Tibial artery (tissue), 4 donors: ENCODE measurements at regions not wholly inside any gene's neighbourhood (a gene's known extent, or its start where the extent isn't known, plus 50 kb on each side); places are given as distances from the start of the nearest gene placed in this dataset.

Experiments used
- DNase-seq, 2 donors: peaks; one replicate each; pipeline ENCODE4 v3.0.0-alpha.2; 2019
- H3K27ac ChIP-seq, 2 donors: fragments of 200-600 bp; sonication (generic) in 1 of 2; 1 replicate in 1 of 2; 2 replicates in 1 of 2; pipeline ENCODE4 v1.5.1; 2018 to 2019; ENCODE audit warnings: mild to moderate bottlenecking in 1 of 2
- H3K27me3 ChIP-seq, 2 donors: fragments of 200-600 bp; sonication (generic) in 1 of 2; one replicate each; pipeline versions ENCODE4 v1.5.1 to v1.6.0; 2016 to 2019
- H3K36me3 ChIP-seq, 3 donors: fragments of 200-600 bp; sonication (generic) in 2 of 3; one replicate each; pipeline ENCODE4 v1.5.1; 2016 to 2019; ENCODE audit warnings: mild to moderate bottlenecking in 2 of 3
- H3K4me1 ChIP-seq, 4 donors: fragments of 200-600 bp; sonication (generic) in 2 of 4; 1 replicate in 3 of 4; 2 replicates in 1 of 4; pipeline ENCODE4 v1.5.1; 2016 to 2019
- H3K4me3 ChIP-seq, 2 donors: fragments of 200-600 bp; sonication (generic) in 1 of 2; 1 replicate in 1 of 2; 2 replicates in 1 of 2; pipeline ENCODE4 v1.5.1; 2018 to 2019; ENCODE audit warnings: mild to moderate bottlenecking in 2 of 2
- H3K9me3 ChIP-seq, 3 donors: fragments of 200-600 bp; sonication (generic) in 1 of 3; one replicate each; pipeline ENCODE4 v1.5.1; 2016 to 2019
- intact Hi-C: fragments of 100-400 bp; cut with DNase I; formaldehyde crosslinking; loops from one replicate; pipeline ENCODE4 v1.15.0; 2023; ENCODE audit warnings: low total_unique reads
- TF ChIP-seq, protein P1 (sequence below), 2 experiments: fragments of 200-600 bp in 1 of 2; fragments of 450-650 bp in 1 of 2; IDR thresholded peaks; one replicate each; pipeline ENCODE4 v1.5.1; 2017 to 2019; ENCODE audit warnings: antibody characterized with exemption in 2 of 2, mild to moderate bottlenecking in 1 of 2, moderate library complexity in 1 of 2

DNA sequence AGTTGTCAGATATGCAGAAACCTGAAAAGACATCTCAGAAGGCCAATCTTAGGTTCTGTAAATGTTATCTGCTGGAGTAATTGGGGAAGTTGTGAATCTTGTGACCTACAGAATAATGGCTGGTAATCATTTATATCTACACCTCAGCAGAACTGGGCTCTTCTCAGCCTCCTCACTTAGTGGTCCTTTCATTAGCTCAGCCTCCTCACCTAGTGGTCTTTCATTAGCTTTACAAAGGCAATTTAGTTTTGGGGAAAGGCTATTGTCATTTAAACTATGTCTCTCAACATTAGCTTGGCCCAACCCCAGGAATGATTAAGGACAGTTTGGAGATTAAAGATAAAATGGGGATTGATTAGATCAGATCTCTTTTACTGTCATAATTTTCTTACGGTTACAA, 284.2 kb upstream of the SGCD start:
- intact Hi-C loops: no loop called here
- Histone ChIP-seq H3K27me3 (no peaks in the 10 kb centered on the region), H3K4me3 (no peak overlapping the region), H3K9me3 (peaks cover 0 to 5% (median 0%) of the 10 kb centered on the region in 3 donors), H3K4me1 (peaks cover 0 to 14% (median 2%) of the 10 kb centered on the region in 4 donors), H3K36me3 (no peaks in the 10 kb centered on the region), H3K27ac (no peak overlapping the region)
- TF ChIP-seq, protein P1, sequence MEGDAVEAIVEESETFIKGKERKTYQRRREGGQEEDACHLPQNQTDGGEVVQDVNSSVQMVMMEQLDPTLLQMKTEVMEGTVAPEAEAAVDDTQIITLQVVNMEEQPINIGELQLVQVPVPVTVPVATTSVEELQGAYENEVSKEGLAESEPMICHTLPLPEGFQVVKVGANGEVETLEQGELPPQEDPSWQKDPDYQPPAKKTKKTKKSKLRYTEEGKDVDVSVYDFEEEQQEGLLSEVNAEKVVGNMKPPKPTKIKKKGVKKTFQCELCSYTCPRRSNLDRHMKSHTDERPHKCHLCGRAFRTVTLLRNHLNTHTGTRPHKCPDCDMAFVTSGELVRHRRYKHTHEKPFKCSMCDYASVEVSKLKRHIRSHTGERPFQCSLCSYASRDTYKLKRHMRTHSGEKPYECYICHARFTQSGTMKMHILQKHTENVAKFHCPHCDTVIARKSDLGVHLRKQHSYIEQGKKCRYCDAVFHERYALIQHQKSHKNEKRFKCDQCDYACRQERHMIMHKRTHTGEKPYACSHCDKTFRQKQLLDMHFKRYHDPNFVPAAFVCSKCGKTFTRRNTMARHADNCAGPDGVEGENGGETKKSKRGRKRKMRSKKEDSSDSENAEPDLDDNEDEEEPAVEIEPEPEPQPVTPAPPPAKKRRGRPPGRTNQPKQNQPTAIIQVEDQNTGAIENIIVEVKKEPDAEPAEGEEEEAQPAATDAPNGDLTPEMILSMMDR (IDR thresholded peaks at IDR 0.05): no peak
- DNase-seq: no peak

GRCh38 chr5:156043351-156043750, 283.6 kb upstream of the SGCD start:
- Histone ChIP-seq H3K27me3 (no peaks in the 10 kb centered on the region), H3K9me3 (peaks cover 0 to 4% (median 0%) of the 10 kb centered on the region in 3 donors), H3K27ac (no peak overlapping the region), H3K36me3 (no peaks in the 10 kb centered on the region), H3K4me3 (no peak overlapping the region), H3K4me1 (peaks cover 0 to 14% (median 2%) of the 10 kb centered on the region in 4 donors)
- no peak for DNase-seq
- TF ChIP-seq, protein P1 (IDR thresholded peaks at IDR 0.05): no peak
- intact Hi-C loops: no loop called here

- DNase-seq: no peak
Observed at GRCh38 chr5:156051972-156052371, 275.0 kb upstream of the SGCD start.

DNA sequence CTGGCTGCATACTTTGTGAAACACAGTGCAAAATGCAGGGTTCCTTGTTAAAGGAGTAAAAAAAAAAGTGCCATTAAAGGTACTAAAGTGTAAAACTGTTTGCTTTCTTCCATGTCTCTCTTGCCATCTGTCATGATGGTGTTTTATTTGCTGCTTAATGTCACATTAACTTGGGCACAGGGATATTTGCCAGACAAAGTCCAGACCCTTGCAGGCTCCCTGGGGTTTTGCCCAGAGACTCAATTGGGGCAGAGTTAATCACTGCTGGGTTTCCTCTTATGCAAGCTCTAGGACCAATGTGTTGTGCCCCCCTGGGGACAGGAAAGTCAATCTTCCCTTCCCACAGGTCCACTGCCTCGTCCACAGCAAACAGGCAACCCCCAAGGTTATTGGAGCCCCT, 274.3 kb upstream of the SGCD start:
- Histone ChIP-seq H3K27ac (no peak overlapping the region), H3K4me3 (no peak overlapping the region), H3K27me3 (no peaks in the 10 kb centered on the region), H3K9me3 (no peaks in the 10 kb centered on the region), H3K36me3 (no peaks in the 10 kb centered on the region), H3K4me1 (no peaks in the 10 kb centered on the region)
- intact Hi-C loops: no loop called here
- TF ChIP-seq, protein P1 (IDR thresholded peaks at IDR 0.05): no peak
- no peak for DNase-seq

More at GRCh38 chr5:156051972-156052371, 275.0 kb upstream of the SGCD start:
- intact Hi-C loops: no loop called here
- H3K27me3 ChIP-seq: no peaks in the 10 kb centered on the region
- H3K9me3 ChIP-seq: no peaks in the 10 kb centered on the region
- TF ChIP-seq, protein P1 (IDR thresholded peaks at IDR 0.05): no peak
- no peak overlapping the region for H3K4me3 ChIP-seq
- no peaks in the 10 kb centered on the region for H3K36me3 ChIP-seq
- no peak overlapping the region for H3K27ac ChIP-seq
- H3K4me1 ChIP-seq: no peaks in the 10 kb centered on the region

DNA sequence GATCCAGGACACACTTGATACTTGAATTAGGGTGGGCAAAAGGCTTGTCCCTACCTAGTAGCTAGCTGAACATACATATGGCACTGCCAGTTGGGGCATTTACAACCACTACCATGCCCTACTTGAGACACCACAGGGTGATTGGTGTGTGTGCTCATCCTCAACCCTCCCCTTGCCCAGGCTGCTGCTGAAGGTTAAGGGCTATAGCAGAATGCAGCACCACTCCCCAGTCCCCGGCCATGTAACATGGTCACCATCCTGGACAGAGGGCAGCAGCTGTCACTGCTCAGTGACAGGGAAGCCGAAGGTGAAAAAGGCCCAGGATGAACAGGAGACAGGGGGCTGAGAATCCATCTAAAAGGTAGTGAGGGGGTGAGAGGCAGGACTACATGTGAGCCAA, 273.9 kb upstream of the SGCD start:
- intact Hi-C loops: no loop called here
- no peaks in the 10 kb centered on the region for H3K9me3 ChIP-seq
- H3K27me3 ChIP-seq: no peaks in the 10 kb centered on the region
- no peak overlapping the region for H3K4me3 ChIP-seq
- no peak for DNase-seq
- H3K4me1 ChIP-seq: no peaks in the 10 kb centered on the region
- TF ChIP-seq, protein P1 (IDR thresholded peaks at IDR 0.05): no peak
- no peaks in the 10 kb centered on the region for H3K36me3 ChIP-seq
- H3K27ac ChIP-seq: no peak overlapping the region

DNA sequence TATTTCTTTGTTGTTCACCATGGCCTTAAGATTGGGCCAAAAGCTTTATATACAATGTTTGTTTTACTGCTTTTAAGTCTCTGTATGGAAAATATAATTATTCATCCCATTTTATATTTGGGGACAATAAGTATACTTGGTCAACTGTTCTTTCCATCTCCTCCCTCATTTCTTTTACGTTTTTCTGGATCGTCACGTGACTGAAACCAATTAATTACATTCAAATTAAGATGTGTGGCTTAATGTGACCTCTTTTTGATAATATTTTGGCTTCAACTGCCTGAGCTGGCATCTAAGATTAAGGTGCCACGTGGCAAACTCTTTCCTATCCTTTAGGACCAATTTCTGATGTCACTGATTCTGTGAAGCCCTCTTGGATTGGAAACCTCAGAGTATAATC, 250.1 kb upstream of the SGCD start:
- H3K27ac ChIP-seq: no peak overlapping the region
- H3K4me3 ChIP-seq: no peak overlapping the region
- no peaks in the 10 kb centered on the region for H3K4me1 ChIP-seq
- no peaks in the 10 kb centered on the region for H3K27me3 ChIP-seq
- DNase-seq: no peak
- intact Hi-C loops: no loop called here
- TF ChIP-seq, protein P1 (IDR thresholded peaks at IDR 0.05): no peak
- H3K9me3 ChIP-seq: peaks cover 0 to 17% (median 13%) of the 10 kb centered on the region in 3 donors
- no peaks in the 10 kb centered on the region for H3K36me3 ChIP-seq
